Lower lobe of right lung (tissue), 2 donors: ENCODE measurements at regions not wholly inside any gene's neighbourhood (a gene's known extent, or its start where the extent isn't known, plus 50 kb on each side); places are given as distances from the start of the nearest gene placed in this dataset.

Experiments
- ATAC-seq, 2 donors: fragments of 200-7000 bp; cut with Tn5 transposase; one replicate each; pipeline ENCODE4 v1.9.1; 2020 to 2022; ENCODE audit warnings: mild to moderate bottlenecking in 2 of 2, moderate library complexity in 2 of 2
- DNase-seq: peaks from one replicate; pipeline ENCODE4 v3.0.0-alpha.2; 2020
- H3K27ac ChIP-seq: fragments of 200-600 bp; one replicate; pipeline ENCODE4 v1.8.0; 2022
- H3K27me3 ChIP-seq: fragments of 200-600 bp; one replicate; pipeline ENCODE4 v1.8.0; 2022; ENCODE audit warnings: low read depth
- H3K36me3 ChIP-seq: fragments of 200-600 bp; one replicate; pipeline ENCODE4 v1.8.0; 2022; ENCODE audit warnings: mild to moderate bottlenecking
- H3K4me1 ChIP-seq: fragments of 200-600 bp; one replicate; pipeline ENCODE4 v1.8.0; 2022
- H3K4me3 ChIP-seq: fragments of 200-600 bp; one replicate; pipeline ENCODE4 v1.8.0; 2022; ENCODE audit warnings: mild to moderate bottlenecking
- H3K9me3 ChIP-seq: fragments of 200-600 bp; one replicate; pipeline ENCODE4 v1.8.0; 2022
- intact Hi-C: fragments of 100-400 bp; cut with DNase I; formaldehyde crosslinking; loops from one replicate; pipeline ENCODE4 v1.11.0; 2022
- TF ChIP-seq, protein P1 (sequence below): fragments of 200-600 bp; IDR thresholded peaks from one replicate; pipeline ENCODE4 v1.8.0; 2022; ENCODE audit warnings: antibody characterized with exemption, mild to moderate bottlenecking
- donor health status: DM: no; HTN: yes; CAD: no; lungs with severe emphysema.

DNA sequence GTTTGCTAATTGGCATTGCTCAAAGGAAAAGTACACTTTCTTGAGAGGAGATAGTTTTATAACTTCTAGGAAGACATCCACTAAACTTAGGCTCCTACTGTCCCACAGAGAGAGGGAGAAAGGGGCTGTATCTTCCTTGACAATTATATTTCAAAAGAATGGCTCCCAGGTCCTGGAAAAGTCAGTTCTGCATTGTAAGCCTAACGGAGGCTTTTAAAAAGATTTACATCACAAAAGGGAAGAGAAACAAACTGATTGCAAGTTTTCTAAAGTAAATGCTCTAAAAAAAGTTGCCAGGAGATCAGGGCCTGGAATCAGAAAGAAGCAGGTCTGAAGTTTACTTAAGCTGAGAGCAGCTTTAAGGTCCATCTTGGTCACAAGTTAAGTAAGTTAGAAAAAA lies 839.5 kb downstream of the FRK start:
- Histone ChIP-seq H3K27ac (no peak overlapping the region), H3K4me1 (no peaks in the 10 kb centered on the region), H3K36me3 (no peaks in the 10 kb centered on the region), H3K9me3 (no peaks in the 10 kb centered on the region), H3K4me3 (no peak overlapping the region), H3K27me3 (no peaks in the 10 kb centered on the region)
- no peak for ATAC-seq
- no peak for DNase-seq
- intact Hi-C loops: no loop called here
- TF ChIP-seq, protein P1, sequence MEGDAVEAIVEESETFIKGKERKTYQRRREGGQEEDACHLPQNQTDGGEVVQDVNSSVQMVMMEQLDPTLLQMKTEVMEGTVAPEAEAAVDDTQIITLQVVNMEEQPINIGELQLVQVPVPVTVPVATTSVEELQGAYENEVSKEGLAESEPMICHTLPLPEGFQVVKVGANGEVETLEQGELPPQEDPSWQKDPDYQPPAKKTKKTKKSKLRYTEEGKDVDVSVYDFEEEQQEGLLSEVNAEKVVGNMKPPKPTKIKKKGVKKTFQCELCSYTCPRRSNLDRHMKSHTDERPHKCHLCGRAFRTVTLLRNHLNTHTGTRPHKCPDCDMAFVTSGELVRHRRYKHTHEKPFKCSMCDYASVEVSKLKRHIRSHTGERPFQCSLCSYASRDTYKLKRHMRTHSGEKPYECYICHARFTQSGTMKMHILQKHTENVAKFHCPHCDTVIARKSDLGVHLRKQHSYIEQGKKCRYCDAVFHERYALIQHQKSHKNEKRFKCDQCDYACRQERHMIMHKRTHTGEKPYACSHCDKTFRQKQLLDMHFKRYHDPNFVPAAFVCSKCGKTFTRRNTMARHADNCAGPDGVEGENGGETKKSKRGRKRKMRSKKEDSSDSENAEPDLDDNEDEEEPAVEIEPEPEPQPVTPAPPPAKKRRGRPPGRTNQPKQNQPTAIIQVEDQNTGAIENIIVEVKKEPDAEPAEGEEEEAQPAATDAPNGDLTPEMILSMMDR: no peak

DNA sequence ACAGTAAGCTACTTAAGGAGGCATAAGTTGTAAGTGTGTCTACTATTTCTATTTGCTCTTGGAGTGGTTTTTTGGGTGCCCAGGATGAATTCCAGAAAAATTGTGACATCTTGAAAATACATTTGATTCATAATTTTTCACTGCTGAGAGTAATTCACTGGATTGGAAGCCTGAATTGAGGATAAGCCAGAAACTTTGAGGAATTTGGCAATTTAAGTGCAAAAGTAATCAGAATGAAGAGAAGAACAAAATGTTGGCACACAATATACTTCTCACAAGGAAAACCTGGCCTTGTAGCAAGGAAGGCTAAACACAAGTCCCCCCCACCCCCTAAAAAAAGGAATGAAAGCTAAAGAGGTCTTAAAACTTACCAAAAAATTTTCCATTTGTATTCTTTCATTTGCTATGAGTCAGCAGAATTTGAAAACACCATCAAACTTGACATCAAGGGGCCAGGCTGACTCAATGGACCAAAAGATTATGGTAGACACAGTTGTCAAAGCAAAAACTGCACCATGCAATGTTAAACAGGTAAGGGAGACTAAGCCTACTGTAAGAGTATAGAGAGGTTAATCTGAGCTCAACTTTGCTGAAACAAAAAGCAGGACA lies 840.0 kb downstream of the FRK start:
- intact Hi-C loops: no loop called here
- no peak for ATAC-seq

DNA sequence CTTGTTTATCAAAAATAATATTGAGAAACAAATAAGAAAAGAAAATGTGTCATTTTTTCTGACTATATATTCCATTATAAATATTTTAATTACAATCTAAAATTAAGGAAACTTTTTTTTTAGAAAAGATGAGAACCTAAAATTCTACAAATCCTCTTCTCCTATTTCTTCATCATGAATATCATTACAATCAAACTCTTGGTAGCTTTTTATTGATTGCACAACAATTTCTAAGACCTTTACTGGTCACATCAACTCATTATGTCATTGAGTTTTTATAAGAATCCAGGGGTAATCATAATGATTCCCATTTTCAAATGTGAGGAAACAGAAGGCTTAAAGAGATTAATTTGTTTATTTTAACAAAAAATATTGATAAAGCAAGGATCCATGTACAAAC lies 841.0 kb downstream of the FRK start:
- intact Hi-C loops: no loop called here
- Histone ChIP-seq H3K27me3 (no peaks in the 10 kb centered on the region), H3K27ac (no peak overlapping the region), H3K4me1 (no peaks in the 10 kb centered on the region), H3K36me3 (no peaks in the 10 kb centered on the region), H3K9me3 (no peaks in the 10 kb centered on the region), H3K4me3 (no peak overlapping the region)
- ATAC-seq (no peak), DNase-seq (no peak)
- TF ChIP-seq, protein P1: no peak

More for the DNA sequence above, 840.0 kb downstream of the FRK start:
- H3K27me3 ChIP-seq: no peaks in the 10 kb centered on the region
- H3K9me3 ChIP-seq: no peaks in the 10 kb centered on the region
- TF ChIP-seq, protein P1: no peak
- no peaks in the 10 kb centered on the region for H3K36me3 ChIP-seq
- no peak overlapping the region for H3K4me3 ChIP-seq
- no peak for DNase-seq
- no peak overlapping the region for H3K27ac ChIP-seq
- no peaks in the 10 kb centered on the region for H3K4me1 ChIP-seq

DNA sequence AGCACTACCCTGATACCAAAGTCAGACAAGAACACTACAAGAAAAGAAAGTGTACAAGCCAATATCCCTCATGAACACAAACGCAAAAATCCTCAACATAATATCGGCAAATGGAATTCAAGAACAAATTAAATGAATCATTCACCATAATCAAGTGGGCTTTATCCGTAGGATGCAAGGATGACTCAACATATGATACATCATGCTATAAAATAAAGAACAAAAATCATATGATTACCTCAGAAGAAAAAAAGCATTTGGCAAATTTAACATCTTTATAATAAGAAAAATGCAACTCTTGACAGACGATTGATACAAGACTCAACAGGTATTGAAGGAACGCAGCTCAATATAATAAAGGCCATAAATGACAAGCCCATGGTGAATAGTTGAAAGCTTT lies 843.9 kb downstream of the FRK start:
- TF ChIP-seq, protein P1: no peak
- DNase-seq: no peak
- H3K36me3 ChIP-seq: no peaks in the 10 kb centered on the region
- no peaks in the 10 kb centered on the region for H3K4me1 ChIP-seq
- no peak overlapping the region for H3K4me3 ChIP-seq
- no peak for ATAC-seq
- H3K27ac ChIP-seq: no peak overlapping the region
- no peaks in the 10 kb centered on the region for H3K9me3 ChIP-seq
- H3K27me3 ChIP-seq: no peaks in the 10 kb centered on the region
- intact Hi-C loops: no loop called here

DNA sequence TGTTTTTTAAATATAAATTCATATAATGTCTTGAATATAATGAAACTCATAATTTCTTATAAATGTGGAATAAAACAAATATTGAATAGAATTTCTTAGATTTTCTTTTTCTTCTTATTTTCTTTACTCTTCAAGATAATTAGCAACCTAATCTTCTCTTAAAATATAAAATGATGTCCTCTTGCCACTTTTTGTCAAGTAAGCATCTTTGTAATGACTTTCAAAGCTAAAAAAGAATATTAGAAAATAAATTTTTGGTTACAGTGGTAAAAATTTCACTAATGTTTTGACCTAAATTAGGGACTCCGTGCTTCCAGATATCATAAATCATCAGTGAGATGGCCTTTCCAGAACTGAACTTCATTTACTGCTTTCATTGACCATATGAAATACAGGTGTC lies 846.4 kb downstream of the FRK start:
- no peak overlapping the region for H3K27ac ChIP-seq
- intact Hi-C loops: no loop called here
- no peaks in the 10 kb centered on the region for H3K9me3 ChIP-seq
- no peaks in the 10 kb centered on the region for H3K4me1 ChIP-seq
- DNase-seq: no peak
- TF ChIP-seq, protein P1: no peak
- no peak for ATAC-seq
- H3K36me3 ChIP-seq: no peaks in the 10 kb centered on the region
- H3K27me3 ChIP-seq: no peaks in the 10 kb centered on the region
- no peak overlapping the region for H3K4me3 ChIP-seq
